Caco-2 (cell line): ENCODE measurements at regions not wholly inside any gene's neighbourhood (a gene's known extent, or its start where the extent isn't known, plus 50 kb on each side); places are given as distances from the start of the nearest gene placed in this dataset.
"Not testable (repeated sequence)": the region's sequence is repeated elsewhere in the genome, so short reads cannot be mapped to it uniquely, and the experiment has no call there.

Experiments used
- BruUV-seq: library from RNA; stranded (reverse); fragments of 400-500 nt; replicated peaks from 2 replicates; lab custom pipeline; 2021; lab: Mats Ljungman, UMichigan
- CTCF ChIA-PET: fragments of 300-600 bp; sonication (Branson Sonifier 250); formaldehyde crosslinking; loops from one replicate; lab custom pipeline; 2022; ENCODE audit warnings: antibody characterized with exemption; lab: Charles Lee
- POLR2A ChIA-PET: fragments of 300-600 bp; sonication (Branson Sonifier 250); formaldehyde crosslinking; loops from one replicate; lab custom pipeline; 2022; ENCODE audit warnings: antibody characterized with exemption; lab: Charles Lee
- DNase-seq, 2 experiments: peaks; one replicate each; pipeline versions ENCODE4 v3.0.0 to v3.0.0-alpha.2; 2020 to 2022
- H3K27me3 ChIP-seq: replicated peaks from 2 replicates; pipeline ENCODE4 v1.6.0; 2011; ENCODE audit warnings: low read length; ENCODE audit not compliant: control insufficient read depth, insufficient read depth
- H3K36me3 ChIP-seq: 2 replicates; pipeline ENCODE4 v1.5.1; 2011; ENCODE audit warnings: low read length; ENCODE audit not compliant: control insufficient read depth, insufficient read depth
- H3K4me1 ChIP-seq: fragments of 250-450 bp; sonication (Bioruptor Pico); 2 replicates; pipeline ENCODE4 v1.5.1; 2020; ENCODE audit warnings: mild to moderate bottlenecking
- H3K4me3 ChIP-seq: 2 replicates; pipeline ENCODE4 v1.5.1; 2011; ENCODE audit warnings: low read depth, mild to moderate bottlenecking, control low read depth, low read length
- H3K9me3 ChIP-seq: fragments of 250-450 bp; sonication (Bioruptor Pico); 2 replicates; pipeline ENCODE4 v1.5.1; 2020; ENCODE audit warnings: mild to moderate bottlenecking, moderate library complexity
- H3K27ac Mint-ChIP-seq: one replicate; pipeline ENCODE4 v1.8.0; 2022; ENCODE audit warnings: mixed read lengths; ENCODE audit not compliant: unreplicated experiment
- H3K27me3 Mint-ChIP-seq: one replicate; pipeline ENCODE4 v1.8.0; 2022; ENCODE audit warnings: mixed read lengths; ENCODE audit not compliant: insufficient read depth, unreplicated experiment
- H3K36me3 Mint-ChIP-seq: one replicate; pipeline ENCODE4 v1.8.0; 2022; ENCODE audit warnings: mild to moderate bottlenecking, mixed read lengths; ENCODE audit not compliant: insufficient read depth, unreplicated experiment
- H3K4me1 Mint-ChIP-seq: one replicate; pipeline ENCODE4 v1.8.0; 2022; ENCODE audit warnings: low read depth, mixed read lengths; ENCODE audit not compliant: unreplicated experiment
- H3K4me3 Mint-ChIP-seq: one replicate; pipeline ENCODE4 v1.8.0; 2022; ENCODE audit warnings: mild to moderate bottlenecking, moderate library complexity, mixed read lengths; ENCODE audit not compliant: unreplicated experiment
- H3K9me3 Mint-ChIP-seq: one replicate; pipeline ENCODE4 v1.8.0; 2022; ENCODE audit warnings: mixed read lengths; ENCODE audit not compliant: unreplicated experiment
- intact Hi-C: fragments of 100-400 bp; cut with micrococcal nuclease; formaldehyde crosslinking; loops from one replicate; pipeline ENCODE4 v1.10.0; 2022; ENCODE audit not compliant: unreplicated experiment
- TF ChIP-seq, protein P1 (sequence below), 2 experiments: fragments of 200-600 bp in 1 of 2; IDR thresholded peaks; 1 replicate in 1 of 2; 2 replicates in 1 of 2; pipeline versions ENCODE4 v1.5.1 to v1.8.0; 2011 to 2022; ENCODE audit warnings: antibody characterized with exemption in 1 of 2, control low read depth in 1 of 2, inconsistent platforms in 1 of 2, low read depth in 1 of 2, low read length in 1 of 2, mild to moderate bottlenecking in 1 of 2, moderate library complexity in 1 of 2; ENCODE audit not compliant: insufficient read depth in 1 of 2, severe bottlenecking in 1 of 2, unreplicated experiment in 1 of 2

DNA sequence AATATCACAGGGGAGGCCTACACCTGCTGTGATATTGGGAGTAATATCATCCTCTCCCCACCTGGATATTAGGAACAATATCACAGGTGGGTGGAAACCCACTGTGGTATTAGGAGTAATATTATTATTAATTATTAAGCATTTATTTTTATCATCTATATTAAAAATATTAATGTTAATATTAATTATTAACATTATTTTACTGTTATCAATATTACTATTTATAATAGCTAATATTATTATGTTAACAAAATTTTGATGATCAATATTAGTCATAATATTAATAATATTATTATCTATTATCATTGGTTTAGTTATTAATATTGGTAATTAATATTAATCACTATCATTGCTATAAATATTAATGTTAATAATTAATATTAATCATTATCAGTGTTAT lies 161.1 kb upstream of the API5 start:
- ChIA-PET POLR2A (no interaction called here), CTCF (no interaction called here)
- peaks cover 14% of the 10 kb centered on the region for H3K9me3 Mint-ChIP-seq
- intact Hi-C loops: no loop called here
- TF ChIP-seq, protein P1, sequence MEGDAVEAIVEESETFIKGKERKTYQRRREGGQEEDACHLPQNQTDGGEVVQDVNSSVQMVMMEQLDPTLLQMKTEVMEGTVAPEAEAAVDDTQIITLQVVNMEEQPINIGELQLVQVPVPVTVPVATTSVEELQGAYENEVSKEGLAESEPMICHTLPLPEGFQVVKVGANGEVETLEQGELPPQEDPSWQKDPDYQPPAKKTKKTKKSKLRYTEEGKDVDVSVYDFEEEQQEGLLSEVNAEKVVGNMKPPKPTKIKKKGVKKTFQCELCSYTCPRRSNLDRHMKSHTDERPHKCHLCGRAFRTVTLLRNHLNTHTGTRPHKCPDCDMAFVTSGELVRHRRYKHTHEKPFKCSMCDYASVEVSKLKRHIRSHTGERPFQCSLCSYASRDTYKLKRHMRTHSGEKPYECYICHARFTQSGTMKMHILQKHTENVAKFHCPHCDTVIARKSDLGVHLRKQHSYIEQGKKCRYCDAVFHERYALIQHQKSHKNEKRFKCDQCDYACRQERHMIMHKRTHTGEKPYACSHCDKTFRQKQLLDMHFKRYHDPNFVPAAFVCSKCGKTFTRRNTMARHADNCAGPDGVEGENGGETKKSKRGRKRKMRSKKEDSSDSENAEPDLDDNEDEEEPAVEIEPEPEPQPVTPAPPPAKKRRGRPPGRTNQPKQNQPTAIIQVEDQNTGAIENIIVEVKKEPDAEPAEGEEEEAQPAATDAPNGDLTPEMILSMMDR (IDR thresholded peaks at IDR 0.05; ENCODE audit: insufficient read depth in 1 of 2, low read depth in 1 of 2, low read length in 1 of 2, severe bottlenecking in 1 of 2, unreplicated experiment in 1 of 2): no peak
- H3K4me1 Mint-ChIP-seq: no peaks in the 10 kb centered on the region
- no peaks in the 10 kb centered on the region for H3K4me1 ChIP-seq
- H3K27ac Mint-ChIP-seq: no peak overlapping the region
- no peak overlapping the region for H3K4me3 ChIP-seq
- H3K9me3 ChIP-seq: no peaks in the 10 kb centered on the region
- no peaks in the 10 kb centered on the region for H3K36me3 ChIP-seq
- no peak for DNase-seq
- BruUV-seq: no TSS peak
- no peak overlapping the region for H3K4me3 Mint-ChIP-seq
- no peaks in the 10 kb centered on the region for H3K27me3 ChIP-seq
- H3K36me3 Mint-ChIP-seq: no peaks in the 10 kb centered on the region
- H3K27me3 Mint-ChIP-seq: no peaks in the 10 kb centered on the region

DNA sequence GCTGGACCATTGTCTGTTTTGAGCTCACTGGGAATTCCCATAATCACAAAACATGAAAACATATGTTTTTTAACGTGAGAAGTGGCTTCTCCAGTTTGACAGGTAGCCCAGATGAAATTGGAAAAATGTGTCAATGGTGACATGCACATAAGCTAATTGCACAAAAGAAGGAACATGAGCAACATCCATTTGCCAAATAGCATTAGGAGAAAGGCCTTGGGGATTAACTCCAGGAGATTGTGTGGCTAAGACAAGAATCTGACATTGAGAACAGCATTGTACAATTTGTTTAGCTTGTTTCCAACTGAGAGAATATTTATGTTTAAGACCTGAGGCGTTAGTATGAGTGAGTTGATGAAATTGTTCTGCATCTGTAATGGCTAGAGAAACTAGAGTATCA lies 147.0 kb upstream of the API5 start:
- Histone ChIP-seq H3K4me3 (no peak overlapping the region), H3K9me3 (no peaks in the 10 kb centered on the region), H3K4me1 (no peaks in the 10 kb centered on the region), H3K36me3 (no peaks in the 10 kb centered on the region), H3K27me3 (no peaks in the 10 kb centered on the region)
- H3K4me1 Mint-ChIP-seq: no peaks in the 10 kb centered on the region
- H3K27ac Mint-ChIP-seq: no peak overlapping the region
- H3K4me3 Mint-ChIP-seq: no peak overlapping the region
- no peak for DNase-seq
- BruUV-seq: no TSS peak
- ChIA-PET CTCF (no interaction called here), POLR2A (no interaction called here)
- H3K36me3 Mint-ChIP-seq: no peaks in the 10 kb centered on the region
- H3K9me3 Mint-ChIP-seq: peaks cover 31% of the 10 kb centered on the region
- H3K27me3 Mint-ChIP-seq: peaks cover 9% of the 10 kb centered on the region
- TF ChIP-seq, protein P1 (IDR thresholded peaks at IDR 0.05; ENCODE audit: insufficient read depth in 1 of 2, low read depth in 1 of 2, low read length in 1 of 2, severe bottlenecking in 1 of 2, unreplicated experiment in 1 of 2): no peak
- intact Hi-C loops: no loop called here

DNA sequence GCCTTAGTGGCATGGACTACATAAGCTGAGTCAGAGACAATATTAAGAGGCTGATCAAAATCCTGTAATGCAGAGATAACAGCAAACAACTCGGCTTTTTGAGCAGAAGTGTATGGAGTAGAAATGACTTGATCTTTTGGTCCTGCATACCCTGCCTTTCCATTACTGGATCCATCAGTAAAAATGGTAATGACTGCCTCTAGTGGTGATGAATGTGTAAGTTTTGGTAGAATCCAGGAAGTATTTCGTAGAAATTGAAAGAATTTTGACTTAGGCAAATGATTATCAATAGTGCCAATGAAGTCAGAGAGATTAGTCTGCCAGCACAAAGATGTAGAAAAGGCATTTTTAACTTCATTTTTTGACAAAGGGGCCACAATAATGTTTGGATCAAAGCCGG lies 146.4 kb upstream of the API5 start:
- intact Hi-C loops, H3K9me3 ChIP-seq, POLR2A ChIA-PET, CTCF ChIA-PET, H3K27me3 ChIP-seq, H3K36me3 Mint-ChIP-seq, BruUV-seq, H3K4me3 Mint-ChIP-seq, H3K4me1 Mint-ChIP-seq, H3K4me1 ChIP-seq, H3K36me3 ChIP-seq, H3K27me3 Mint-ChIP-seq, H3K27ac Mint-ChIP-seq, H3K4me3 ChIP-seq: not testable (repeated sequence)
- peaks cover 31% of the 10 kb centered on the region for H3K9me3 Mint-ChIP-seq
- peak in 1 of 2 experiments; percentile 6 for DNase-seq
- TF ChIP-seq, protein P1 (IDR thresholded peaks at IDR 0.05; ENCODE audit: insufficient read depth in 1 of 2, low read depth in 1 of 2, low read length in 1 of 2, severe bottlenecking in 1 of 2, unreplicated experiment in 1 of 2): peak in 1 of 2 experiments; percentile 10

DNA sequence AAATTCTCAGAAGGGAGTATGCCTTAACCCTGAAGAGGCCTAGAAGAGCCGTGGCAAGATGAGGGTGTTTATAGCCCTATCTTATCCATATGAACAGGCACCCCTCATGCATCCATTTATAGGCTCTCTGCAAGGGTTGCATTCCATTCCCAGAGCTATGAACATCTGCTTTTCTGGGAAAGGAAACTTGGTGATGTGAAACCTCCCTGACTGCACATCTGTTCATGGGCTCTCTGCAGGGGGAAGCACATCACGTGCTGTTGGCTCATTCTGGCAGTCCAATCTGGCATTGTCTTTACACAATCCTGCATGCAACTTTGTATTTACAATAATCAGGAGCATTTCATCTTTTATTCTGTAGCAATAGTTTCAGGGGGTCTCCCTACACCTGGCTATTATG lies 143.6 kb upstream of the API5 start:
- not testable (repeated sequence) for H3K4me1 Mint-ChIP-seq, DNase-seq

More for the DNA sequence above, 143.6 kb upstream of the API5 start:
- H3K27me3 ChIP-seq, H3K4me3 Mint-ChIP-seq, H3K9me3 ChIP-seq, H3K27me3 Mint-ChIP-seq, H3K36me3 ChIP-seq, intact Hi-C loops, H3K4me3 ChIP-seq, CTCF ChIA-PET, H3K4me1 ChIP-seq, H3K27ac Mint-ChIP-seq, H3K36me3 Mint-ChIP-seq, BruUV-seq, POLR2A ChIA-PET: not testable (repeated sequence)
- peaks cover 31% of the 10 kb centered on the region for H3K9me3 Mint-ChIP-seq
